Activated T-cell treated with anti-CD3 and anti-CD28 coated beads, Interleukin-2, amount 50 U/mL, for 4 hours (primary cell): ENCODE measurements at regions not wholly inside any gene's neighbourhood (a gene's known extent, or its start where the extent isn't known, plus 50 kb on each side); places are given as distances from the start of the nearest gene placed in this dataset.

Experiments
- ATAC-seq, 2 donors: fragments of 200-7000 bp; cut with Tn5 transposase; one replicate each; pipeline ENCODE4 v1.10.0; 2021
- DNase-seq: peaks from one replicate; pipeline ENCODE4 v3.0.0-alpha.2; 2020
- H3K27me3 Mint-ChIP-seq: one replicate; pipeline ENCODE4 v1.8.0; 2021; ENCODE audit warnings: low read depth, mixed read lengths
- H3K36me3 Mint-ChIP-seq: one replicate; pipeline ENCODE4 v1.8.0; 2022; ENCODE audit warnings: mixed read lengths; ENCODE audit not compliant: insufficient read depth
- H3K4me1 Mint-ChIP-seq: one replicate; pipeline ENCODE4 v1.8.0; 2021; ENCODE audit warnings: low read depth, mixed read lengths
- H3K4me3 Mint-ChIP-seq: one replicate; pipeline ENCODE4 v1.8.0; 2021; ENCODE audit warnings: mild to moderate bottlenecking, moderate library complexity, mixed read lengths
- H3K9me3 Mint-ChIP-seq: one replicate; pipeline ENCODE4 v1.8.0; 2021; ENCODE audit warnings: mixed read lengths

DNA sequence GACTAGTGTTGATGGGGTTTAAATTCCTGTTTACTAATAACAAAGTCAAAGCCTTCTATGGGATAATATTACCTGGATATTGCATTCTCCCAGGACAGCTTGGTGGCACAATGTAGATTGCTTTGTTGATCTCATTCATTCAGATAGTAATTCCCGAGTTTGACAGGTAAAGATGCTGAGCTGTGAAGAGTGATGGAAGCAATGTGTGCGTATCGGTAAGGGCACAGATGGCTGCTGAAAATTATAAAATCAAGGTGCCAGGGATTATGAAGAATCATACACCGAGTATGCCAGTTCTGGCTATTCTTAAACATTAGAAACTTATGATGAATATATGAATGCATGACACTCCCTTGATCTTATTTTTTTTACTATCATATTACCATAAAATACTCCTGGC is 100.6 kb upstream of the CNTNAP4 start:
- H3K27me3 Mint-ChIP-seq, result no peaks in the 10 kb centered on the region
- H3K9me3 Mint-ChIP-seq, result peaks cover 20% of the 10 kb centered on the region
- ATAC-seq, result no peak
- DNase-seq, result no peak
- H3K36me3 Mint-ChIP-seq, result no peaks in the 10 kb centered on the region
- H3K4me3 Mint-ChIP-seq, result no peak overlapping the region
- H3K4me1 Mint-ChIP-seq, result no peaks in the 10 kb centered on the region

DNA sequence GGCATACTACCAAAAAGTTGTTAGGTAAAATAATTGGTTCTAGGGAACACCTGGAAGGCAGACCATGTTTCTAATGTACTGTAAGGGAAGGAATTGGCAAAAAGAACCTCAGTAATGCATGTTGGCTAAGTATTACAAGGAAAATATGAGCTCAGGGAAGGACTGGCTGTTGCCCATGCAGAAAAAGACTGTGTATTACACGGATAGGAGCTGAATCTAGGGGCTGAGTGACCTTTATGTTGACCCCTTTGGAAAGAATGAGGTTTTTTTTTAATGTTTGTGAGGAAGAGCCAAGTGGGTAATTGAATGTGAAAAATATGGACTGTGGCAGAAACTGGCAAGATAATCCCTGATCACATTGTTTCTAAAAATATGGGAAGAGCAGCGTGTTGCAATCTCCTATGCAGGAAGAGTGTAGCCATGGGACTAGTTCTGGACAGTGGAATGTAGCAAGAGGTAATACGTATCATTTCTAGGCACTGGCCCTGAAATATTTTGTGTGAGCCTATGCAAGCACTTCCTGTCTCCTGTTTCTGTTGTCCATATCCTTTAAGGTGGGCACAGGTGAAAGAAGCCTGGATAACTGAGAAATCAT is 95.1 kb upstream of the CNTNAP4 start:
- no peaks in the 10 kb centered on the region for H3K4me1 Mint-ChIP-seq
- no peak overlapping the region for H3K4me3 Mint-ChIP-seq
- H3K9me3 Mint-ChIP-seq, result peaks cover 16% of the 10 kb centered on the region
- H3K27me3 Mint-ChIP-seq, result no peaks in the 10 kb centered on the region
- no peak for DNase-seq
- no peaks in the 10 kb centered on the region for H3K36me3 Mint-ChIP-seq
- ATAC-seq, result no peak

DNA sequence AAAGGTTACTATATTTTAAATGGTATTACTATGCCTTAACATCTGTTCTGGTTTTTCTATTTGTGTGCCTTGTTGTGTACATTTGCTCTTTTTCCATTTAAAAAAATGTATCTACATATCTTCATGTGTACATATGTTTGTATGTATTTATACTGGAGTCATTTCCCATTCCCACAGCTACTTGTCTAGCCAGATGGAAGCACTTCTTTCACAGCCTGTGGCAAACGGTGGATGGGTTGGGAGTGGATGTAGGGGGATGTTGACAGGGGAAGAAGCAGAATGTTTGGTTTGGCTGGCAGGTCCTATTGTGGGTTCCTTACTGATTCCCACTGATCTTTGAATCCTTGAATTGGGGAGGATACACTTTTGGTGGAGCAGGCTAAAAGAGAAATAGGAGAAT is 93.6 kb upstream of the CNTNAP4 start:
- H3K4me3 Mint-ChIP-seq, result no peak overlapping the region
- no peak for ATAC-seq
- H3K36me3 Mint-ChIP-seq, result no peaks in the 10 kb centered on the region
- DNase-seq, result no peak
- H3K27me3 Mint-ChIP-seq, result no peaks in the 10 kb centered on the region
- peaks cover 17% of the 10 kb centered on the region for H3K9me3 Mint-ChIP-seq
- H3K4me1 Mint-ChIP-seq, result no peaks in the 10 kb centered on the region

DNA sequence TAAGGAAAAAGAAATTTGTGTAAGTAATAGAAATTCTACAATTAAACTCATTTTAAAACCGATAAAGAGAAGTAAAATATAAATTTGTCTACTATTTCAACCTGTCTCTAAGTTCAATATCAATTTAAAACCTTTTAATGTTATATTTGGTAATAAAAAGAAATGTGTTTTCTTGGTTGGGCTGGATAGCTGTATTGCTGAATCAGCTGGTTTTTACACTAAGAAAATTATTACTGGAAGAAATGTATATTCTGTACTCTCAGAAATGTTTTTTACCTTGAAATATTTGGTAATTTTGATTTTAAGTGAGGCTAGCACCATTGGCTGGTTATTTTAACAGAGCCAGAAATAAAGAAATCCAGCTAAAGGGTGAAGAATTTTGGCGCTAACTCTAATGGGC is 87.1 kb upstream of the CNTNAP4 start:
- Mint-ChIP-seq H3K9me3 (peaks cover 17% of the 10 kb centered on the region), H3K36me3 (no peaks in the 10 kb centered on the region), H3K4me1 (no peaks in the 10 kb centered on the region), H3K27me3 (no peaks in the 10 kb centered on the region), H3K4me3 (no peak overlapping the region)
- ATAC-seq, result no peak
- DNase-seq, result no peak

DNA sequence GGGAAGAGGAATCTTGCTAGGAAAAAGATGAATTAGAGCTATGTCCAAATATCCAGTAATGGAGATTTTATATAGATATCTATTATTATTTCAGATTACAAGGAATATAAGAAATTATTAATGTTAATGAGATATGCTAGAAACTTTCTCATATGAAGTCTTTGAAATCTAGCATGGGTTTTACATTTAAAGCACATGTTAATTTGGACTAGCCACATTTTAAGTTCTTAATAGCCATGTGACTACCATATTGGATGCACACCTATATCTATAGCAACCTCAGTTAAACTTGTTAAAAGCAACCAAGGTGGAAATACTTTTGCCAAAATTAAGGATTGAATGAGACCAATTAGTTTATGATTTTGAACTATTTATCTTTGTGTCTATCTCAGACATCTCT is 86.7 kb upstream of the CNTNAP4 start:
- H3K27me3 Mint-ChIP-seq, result no peaks in the 10 kb centered on the region
- no peaks in the 10 kb centered on the region for H3K36me3 Mint-ChIP-seq
- no peak for DNase-seq
- H3K9me3 Mint-ChIP-seq, result peaks cover 17% of the 10 kb centered on the region
- no peaks in the 10 kb centered on the region for H3K4me1 Mint-ChIP-seq
- H3K4me3 Mint-ChIP-seq, result no peak overlapping the region
- ATAC-seq, result no peak

DNA sequence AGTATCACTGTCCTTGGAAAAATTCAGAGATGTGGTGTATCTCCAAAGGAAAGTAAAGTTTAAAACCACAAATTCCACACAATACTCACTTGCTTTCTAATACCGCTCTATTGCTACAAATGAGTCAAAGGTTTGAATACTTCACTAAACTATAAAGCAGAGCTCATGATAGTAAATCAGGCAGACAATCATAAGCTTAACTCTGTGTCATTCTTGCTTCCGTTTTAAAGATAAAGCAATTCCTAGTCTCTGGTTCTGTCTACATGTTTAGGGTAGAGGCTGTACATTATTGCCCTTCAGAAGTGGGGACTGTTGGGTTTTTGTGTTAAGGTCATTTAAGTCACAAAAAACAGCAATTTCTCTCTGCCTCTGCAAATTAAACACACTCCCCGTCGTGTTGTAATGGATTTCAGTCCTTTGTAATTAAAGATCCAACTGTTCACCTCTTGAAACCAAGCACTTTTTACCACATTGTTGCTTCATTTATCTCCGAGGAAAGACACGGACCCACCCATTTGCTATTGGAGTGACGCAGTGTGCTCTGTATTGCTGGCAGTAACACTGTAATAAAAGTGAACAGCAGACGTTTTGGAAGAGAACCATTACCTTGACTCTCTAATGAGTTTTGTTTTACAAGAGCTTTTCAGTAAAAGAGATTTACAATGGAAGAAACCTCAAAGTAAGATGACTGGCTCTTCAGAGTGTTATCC is 83.1 kb upstream of the CNTNAP4 start:
- DNase-seq (no peak), ATAC-seq (no peak)
- Mint-ChIP-seq H3K9me3 (peaks cover 2% of the 10 kb centered on the region), H3K27me3 (no peaks in the 10 kb centered on the region), H3K36me3 (no peaks in the 10 kb centered on the region), H3K4me1 (no peaks in the 10 kb centered on the region), H3K4me3 (no peak overlapping the region)

DNA sequence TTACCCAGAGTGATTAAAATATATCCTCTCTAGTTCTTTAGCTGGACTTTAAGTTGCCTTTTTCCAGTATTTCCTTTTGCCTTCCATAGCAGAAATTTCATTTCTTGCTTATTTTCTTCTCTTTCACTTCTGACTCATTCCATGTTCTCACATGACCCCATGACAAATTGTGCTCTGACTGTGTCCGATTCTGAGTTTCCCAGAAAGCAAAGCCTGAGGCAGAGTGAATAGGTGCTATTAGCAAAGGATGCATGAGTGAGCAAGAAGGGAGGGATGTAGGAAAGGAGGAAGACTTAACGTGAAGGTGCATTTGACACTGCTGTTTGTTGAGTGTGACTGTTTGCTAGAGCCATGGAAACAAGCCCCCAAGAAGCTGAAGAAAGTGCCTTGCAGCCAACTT is 82.6 kb upstream of the CNTNAP4 start:
- Mint-ChIP-seq H3K4me1 (no peaks in the 10 kb centered on the region), H3K9me3 (no peaks in the 10 kb centered on the region), H3K4me3 (no peak overlapping the region), H3K27me3 (no peaks in the 10 kb centered on the region), H3K36me3 (no peaks in the 10 kb centered on the region)
- ATAC-seq, result no peak
- DNase-seq, result no peak

DNA sequence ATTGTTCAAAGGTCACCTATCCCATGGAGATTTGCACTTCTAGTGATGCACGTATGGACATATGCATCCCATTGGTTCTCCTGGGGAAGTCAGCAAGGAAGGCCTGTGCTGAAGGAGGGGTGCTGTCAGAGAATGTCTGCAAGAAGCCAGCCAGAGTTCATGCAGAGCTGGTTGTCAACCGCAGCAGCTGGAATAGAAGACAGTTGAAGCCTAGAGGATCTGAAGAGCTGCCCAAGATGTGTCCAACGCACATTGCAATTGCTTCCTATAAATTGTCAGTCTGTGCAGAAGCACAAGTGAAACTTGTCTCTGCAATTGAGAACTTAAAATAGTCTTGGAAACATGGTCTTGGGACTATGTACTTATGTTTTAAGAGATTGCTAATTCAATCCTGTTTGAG is 82.1 kb upstream of the CNTNAP4 start:
- H3K36me3 Mint-ChIP-seq, result no peaks in the 10 kb centered on the region
- no peak overlapping the region for H3K4me3 Mint-ChIP-seq
- H3K9me3 Mint-ChIP-seq, result no peaks in the 10 kb centered on the region
- no peaks in the 10 kb centered on the region for H3K4me1 Mint-ChIP-seq
- no peak for ATAC-seq
- no peaks in the 10 kb centered on the region for H3K27me3 Mint-ChIP-seq
- no peak for DNase-seq

DNA sequence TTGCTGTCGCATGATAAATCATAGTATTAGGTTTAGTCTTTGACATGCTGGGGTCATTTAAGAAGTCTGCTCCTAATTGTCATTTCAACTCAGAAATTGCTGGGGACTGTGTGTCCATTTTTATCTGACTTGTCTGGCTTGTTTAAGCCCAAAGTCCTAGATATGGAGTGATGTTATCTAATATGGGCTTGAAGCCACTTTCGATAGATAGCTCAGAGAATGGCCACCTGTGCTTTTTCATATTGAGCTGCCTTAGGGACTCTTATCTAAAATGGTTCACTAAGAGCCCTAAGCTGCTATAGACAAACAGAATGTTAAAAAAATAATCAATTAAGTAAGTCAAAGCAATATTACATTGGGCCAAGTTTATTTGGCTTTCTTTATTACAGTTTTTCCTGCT is 81.6 kb upstream of the CNTNAP4 start:
- no peak overlapping the region for H3K4me3 Mint-ChIP-seq
- no peaks in the 10 kb centered on the region for H3K4me1 Mint-ChIP-seq
- no peaks in the 10 kb centered on the region for H3K36me3 Mint-ChIP-seq
- H3K9me3 Mint-ChIP-seq, result no peaks in the 10 kb centered on the region
- ATAC-seq, result no peak
- DNase-seq, result no peak
- H3K27me3 Mint-ChIP-seq, result no peaks in the 10 kb centered on the region

DNA sequence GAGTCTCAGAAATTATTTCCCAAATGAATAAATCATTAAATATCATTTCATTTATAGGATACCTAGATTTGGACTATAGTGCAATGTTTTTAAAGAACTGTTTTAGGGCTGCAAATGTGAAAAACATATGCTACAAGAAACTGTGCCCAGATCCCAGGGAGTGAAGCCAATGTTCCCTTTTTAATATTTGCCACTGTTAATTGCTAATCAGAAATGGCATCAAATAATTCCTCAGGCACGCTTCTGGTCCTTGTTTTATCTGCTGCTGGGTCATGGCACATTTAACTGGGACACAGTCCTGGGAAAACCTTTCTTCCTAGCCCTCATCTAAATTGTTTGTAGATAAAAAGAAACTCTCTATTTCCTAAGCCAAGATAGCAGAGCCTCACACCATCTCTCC is 79.3 kb upstream of the CNTNAP4 start:
- DNase-seq, result no peak
- no peak overlapping the region for H3K4me3 Mint-ChIP-seq
- no peaks in the 10 kb centered on the region for H3K4me1 Mint-ChIP-seq
- H3K9me3 Mint-ChIP-seq, result no peaks in the 10 kb centered on the region
- no peak for ATAC-seq
- no peaks in the 10 kb centered on the region for H3K36me3 Mint-ChIP-seq
- no peaks in the 10 kb centered on the region for H3K27me3 Mint-ChIP-seq

DNA sequence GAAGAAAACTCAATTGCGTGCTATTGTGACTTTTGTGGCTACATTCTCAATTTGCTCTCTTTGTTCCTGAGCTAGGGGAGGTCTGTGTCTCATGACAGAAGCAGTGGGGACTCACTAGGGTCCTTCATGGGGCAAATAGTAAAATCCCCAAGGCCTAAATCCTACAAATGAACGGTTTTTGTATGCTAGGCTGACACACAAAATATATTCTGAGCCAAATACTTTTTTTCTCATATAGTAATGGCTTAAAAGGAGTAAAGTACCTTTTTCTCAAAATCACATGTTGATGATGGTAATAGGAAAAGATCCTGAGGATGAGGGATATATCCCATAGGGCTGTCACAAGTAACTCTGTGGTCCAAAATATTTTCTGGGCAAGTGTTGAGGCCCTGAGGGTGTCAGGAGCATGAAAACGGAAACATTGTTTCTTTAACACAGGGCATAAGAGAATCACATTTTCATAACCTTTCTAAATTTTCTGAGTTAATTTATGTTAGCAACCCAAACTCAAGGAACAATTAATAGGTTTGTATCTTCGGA is 77.5 kb upstream of the CNTNAP4 start:
- H3K9me3 Mint-ChIP-seq, result peaks cover 8% of the 10 kb centered on the region
- no peak for DNase-seq
- ATAC-seq, result no peak
- no peaks in the 10 kb centered on the region for H3K4me1 Mint-ChIP-seq
- H3K27me3 Mint-ChIP-seq, result no peaks in the 10 kb centered on the region
- no peaks in the 10 kb centered on the region for H3K36me3 Mint-ChIP-seq
- H3K4me3 Mint-ChIP-seq, result no peak overlapping the region

DNA sequence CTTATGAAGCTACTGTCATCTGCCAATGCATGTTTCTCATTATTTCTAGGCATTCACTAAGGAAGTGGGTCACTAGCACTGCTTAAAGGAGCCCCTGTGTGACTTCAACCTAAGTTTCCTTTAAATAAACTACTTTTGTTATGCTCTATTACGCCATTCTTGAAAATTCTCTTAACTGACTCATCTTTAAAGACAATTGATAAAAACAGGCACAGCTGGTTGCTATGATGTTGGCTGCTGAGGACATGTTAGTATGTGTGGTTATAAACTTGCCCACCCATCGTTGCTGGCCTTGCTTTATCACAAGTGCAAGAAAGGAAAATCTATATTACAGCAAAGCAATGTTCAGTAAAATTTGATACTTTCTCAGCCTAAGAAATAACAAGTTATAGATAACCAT is 75.8 kb upstream of the CNTNAP4 start:
- H3K36me3 Mint-ChIP-seq, result no peaks in the 10 kb centered on the region
- no peak for ATAC-seq

DNA sequence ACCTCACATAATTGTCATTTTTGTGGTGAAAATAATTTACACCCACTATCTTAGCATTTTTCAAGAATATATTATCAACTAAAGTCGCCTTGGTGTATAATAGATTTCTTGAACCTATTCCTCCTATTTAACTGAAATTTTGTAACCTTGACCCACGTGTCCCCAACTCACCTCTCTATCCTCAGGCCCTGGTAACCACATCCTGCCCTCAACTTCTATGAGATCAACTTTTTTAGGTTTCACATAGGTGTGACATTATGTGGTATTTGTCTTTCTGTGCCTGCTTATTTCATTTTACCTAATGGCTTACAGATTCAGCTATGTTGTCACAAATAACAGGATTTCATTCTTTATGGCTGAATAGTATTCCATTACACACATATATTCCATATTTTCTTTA is 73.0 kb upstream of the CNTNAP4 start:
- no peak for ATAC-seq

More for the DNA sequence above, 75.8 kb upstream of the CNTNAP4 start:
- Mint-ChIP-seq H3K27me3 (no peaks in the 10 kb centered on the region), H3K4me3 (no peak overlapping the region), H3K4me1 (no peaks in the 10 kb centered on the region), H3K9me3 (peaks cover 14% of the 10 kb centered on the region)
- DNase-seq, result no peak

DNA sequence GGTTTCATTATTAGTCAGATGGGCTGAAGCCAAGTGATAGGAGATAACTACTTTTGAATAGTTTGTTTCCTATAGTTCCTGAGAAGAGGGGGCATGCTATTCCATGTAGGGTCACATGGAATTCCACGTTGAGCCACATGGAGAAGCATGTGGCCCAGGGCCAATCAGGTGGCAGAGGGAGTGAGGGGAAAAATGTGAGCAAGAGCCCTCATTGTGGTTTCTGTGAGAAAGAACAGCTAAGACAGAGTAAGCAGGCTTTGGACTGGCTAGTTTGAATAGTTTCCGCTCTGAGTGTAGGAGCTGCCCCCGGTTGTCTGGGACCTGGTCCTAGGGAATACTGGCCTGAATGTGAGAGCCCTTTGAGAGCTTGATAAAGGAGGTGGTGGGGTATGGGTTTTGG is 69.9 kb upstream of the CNTNAP4 start:
- ATAC-seq, result no peak
- Mint-ChIP-seq H3K9me3 (peaks cover 14% of the 10 kb centered on the region), H3K36me3 (no peaks in the 10 kb centered on the region), H3K27me3 (no peaks in the 10 kb centered on the region), H3K4me1 (no peaks in the 10 kb centered on the region), H3K4me3 (no peak overlapping the region)
- no peak for DNase-seq

More for the DNA sequence above, 73.0 kb upstream of the CNTNAP4 start:
- no peaks in the 10 kb centered on the region for H3K4me1 Mint-ChIP-seq
- H3K36me3 Mint-ChIP-seq, result no peaks in the 10 kb centered on the region
- DNase-seq, result no peak
- H3K27me3 Mint-ChIP-seq, result no peaks in the 10 kb centered on the region
- peaks cover 14% of the 10 kb centered on the region for H3K9me3 Mint-ChIP-seq
- H3K4me3 Mint-ChIP-seq, result no peak overlapping the region

DNA sequence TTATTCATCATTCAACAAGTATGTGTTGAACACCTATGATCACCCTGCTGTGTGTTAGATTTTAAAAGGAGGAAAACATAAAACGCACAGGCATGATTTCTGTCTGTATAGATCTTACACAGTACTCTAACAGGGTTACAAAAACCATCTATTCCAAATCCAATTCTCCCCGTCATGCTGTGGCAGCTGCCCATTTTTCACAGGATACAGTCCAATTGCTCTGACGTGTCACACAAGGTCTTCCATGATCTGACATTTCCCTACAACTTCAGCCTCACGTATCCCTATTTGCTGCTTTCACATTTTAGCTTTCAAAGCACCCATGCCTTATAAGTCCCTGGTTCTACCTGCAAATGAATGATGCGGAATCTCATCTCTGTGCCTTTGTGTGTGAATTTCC is 67.0 kb upstream of the CNTNAP4 start:
- H3K4me3 Mint-ChIP-seq, result no peak overlapping the region
- ATAC-seq (no peak), DNase-seq (no peak)
- peaks cover 14% of the 10 kb centered on the region for H3K9me3 Mint-ChIP-seq
- H3K4me1 Mint-ChIP-seq, result no peaks in the 10 kb centered on the region
- H3K36me3 Mint-ChIP-seq, result no peaks in the 10 kb centered on the region
- no peaks in the 10 kb centered on the region for H3K27me3 Mint-ChIP-seq
